ENCODE measurements at regions not wholly inside any gene's neighbourhood (a gene's known extent, or its start where the extent isn't known, plus 50 kb on each side); places are given as distances from the start of the nearest gene placed in this dataset.
A peak's percentile ranks its signal among the peaks of the same experiment; 100 is the strongest.

DNA sequence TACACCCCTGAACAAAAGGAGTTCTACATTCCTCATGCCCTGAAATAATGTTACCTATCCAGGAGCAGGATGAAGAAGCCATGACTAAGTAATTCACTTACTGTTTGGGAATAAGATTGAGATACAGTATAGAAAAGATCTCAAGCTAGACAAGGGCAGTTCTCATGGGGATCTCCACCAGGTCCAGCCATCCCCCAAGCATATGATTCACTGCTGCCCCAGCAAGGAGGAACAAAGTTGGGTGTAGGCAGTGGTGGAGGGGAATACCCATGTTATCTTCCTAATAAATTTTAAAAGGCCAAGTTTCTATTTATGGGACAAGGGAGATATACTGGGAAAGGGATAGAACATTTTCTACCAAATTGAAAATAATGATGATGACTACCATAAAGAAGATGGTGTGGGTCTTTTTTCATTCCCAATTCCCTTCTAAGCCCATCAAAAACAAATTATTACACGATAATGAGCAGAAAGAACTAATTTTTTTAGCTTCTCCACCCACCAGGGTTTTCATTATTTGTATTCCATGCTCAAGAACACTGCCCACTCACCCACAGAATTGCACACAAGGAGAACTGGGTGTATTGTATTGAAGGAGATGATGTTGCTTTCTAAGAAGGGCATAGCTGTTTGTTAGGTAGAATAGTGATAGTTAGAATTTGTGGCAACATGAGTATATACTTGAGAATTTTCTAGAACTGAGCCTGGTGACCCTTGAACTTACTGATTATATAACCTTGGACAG, 204.6 kb downstream of the BTG1 start:
- no peak overlapping the region for H3K27ac ChIP-seq
- no peaks in the 10 kb centered on the region for H3K4me1 ChIP-seq
- no peak overlapping the region for H3K4me3 ChIP-seq
- no peaks in the 10 kb centered on the region for H3K27me3 ChIP-seq
- H3K9me3 ChIP-seq: no peaks in the 10 kb centered on the region
- DNase-seq (no peak), ATAC-seq (ENCODE audit: low FRiP score in 2 of 2) (no peak)
- no peak for TF ChIP-seq POLR2AphosphoS5 (IDR thresholded peaks at IDR 0.05)
- 91 to 94% methylated on average over 1 of the region's 1 CpG for WGBS, 2 donors
- no peaks in the 10 kb centered on the region for H3K36me3 ChIP-seq

DNA sequence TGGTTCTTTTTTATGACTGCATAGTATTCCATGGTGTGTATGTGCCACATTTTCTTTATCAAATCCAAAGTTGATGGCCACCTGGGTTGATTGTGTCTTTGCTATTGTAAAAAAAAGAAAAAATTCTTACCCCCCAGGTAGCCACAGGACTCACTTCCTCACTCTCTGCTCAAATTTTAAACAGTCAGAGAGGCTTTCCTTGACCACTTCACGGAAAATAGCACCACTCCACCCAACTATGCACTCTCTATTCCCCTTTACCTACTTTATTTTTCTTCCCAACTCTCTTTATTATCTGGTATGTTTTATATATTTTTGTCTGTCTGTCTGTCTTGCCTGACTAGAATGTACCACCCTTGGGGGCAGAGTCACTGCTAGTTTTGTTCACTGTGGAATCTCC, 205.3 kb downstream of the BTG1 start:
- ATAC-seq (ENCODE audit: low FRiP score in 2 of 2): no peak
- no peak overlapping the region for H3K27ac ChIP-seq
- WGBS, 2 donors: 95 to 100% methylated on average over 1 of the region's 1 CpG

DNA sequence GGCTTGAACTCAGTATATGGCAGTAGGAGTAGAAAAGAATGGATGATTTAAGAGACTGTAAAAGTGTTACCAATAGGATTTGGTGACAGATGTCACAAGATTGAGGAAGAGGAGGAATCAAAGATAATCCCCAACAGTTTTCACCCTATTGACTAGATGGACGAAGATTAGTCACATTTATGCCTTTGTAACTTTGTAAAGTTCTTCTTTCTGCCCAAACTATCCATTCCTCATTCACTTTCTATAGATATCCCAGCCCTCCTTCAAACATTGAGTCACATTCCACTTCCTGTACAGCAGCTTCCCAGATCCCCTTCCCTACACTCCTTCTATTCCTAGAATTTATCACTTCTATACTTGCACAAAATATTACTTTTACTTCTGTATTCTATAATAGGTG, 207.9 kb downstream of the BTG1 start:
- no peaks in the 10 kb centered on the region for H3K27me3 ChIP-seq
- H3K4me1 ChIP-seq: no peaks in the 10 kb centered on the region
- no peak overlapping the region for H3K27ac ChIP-seq
- H3K36me3 ChIP-seq: no peaks in the 10 kb centered on the region
- H3K9me3 ChIP-seq: no peaks in the 10 kb centered on the region
- WGBS, 2 donors: 77 to 87% methylated on average over 1 of the region's 1 CpG
- ATAC-seq (ENCODE audit: low FRiP score in 2 of 2) (no peak), DNase-seq (no peak)
- H3K4me3 ChIP-seq: no peak overlapping the region
- TF ChIP-seq POLR2AphosphoS5 (IDR thresholded peaks at IDR 0.05) (no peak), EP300 (IDR thresholded peaks at IDR 0.05) (no peak), POLR2A (IDR thresholded peaks at IDR 0.05) (no peak)
- TF ChIP-seq, protein P1, sequence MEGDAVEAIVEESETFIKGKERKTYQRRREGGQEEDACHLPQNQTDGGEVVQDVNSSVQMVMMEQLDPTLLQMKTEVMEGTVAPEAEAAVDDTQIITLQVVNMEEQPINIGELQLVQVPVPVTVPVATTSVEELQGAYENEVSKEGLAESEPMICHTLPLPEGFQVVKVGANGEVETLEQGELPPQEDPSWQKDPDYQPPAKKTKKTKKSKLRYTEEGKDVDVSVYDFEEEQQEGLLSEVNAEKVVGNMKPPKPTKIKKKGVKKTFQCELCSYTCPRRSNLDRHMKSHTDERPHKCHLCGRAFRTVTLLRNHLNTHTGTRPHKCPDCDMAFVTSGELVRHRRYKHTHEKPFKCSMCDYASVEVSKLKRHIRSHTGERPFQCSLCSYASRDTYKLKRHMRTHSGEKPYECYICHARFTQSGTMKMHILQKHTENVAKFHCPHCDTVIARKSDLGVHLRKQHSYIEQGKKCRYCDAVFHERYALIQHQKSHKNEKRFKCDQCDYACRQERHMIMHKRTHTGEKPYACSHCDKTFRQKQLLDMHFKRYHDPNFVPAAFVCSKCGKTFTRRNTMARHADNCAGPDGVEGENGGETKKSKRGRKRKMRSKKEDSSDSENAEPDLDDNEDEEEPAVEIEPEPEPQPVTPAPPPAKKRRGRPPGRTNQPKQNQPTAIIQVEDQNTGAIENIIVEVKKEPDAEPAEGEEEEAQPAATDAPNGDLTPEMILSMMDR (IDR thresholded peaks at IDR 0.05): no peak

More for the DNA sequence above, 205.3 kb downstream of the BTG1 start:
- H3K36me3 ChIP-seq: no peaks in the 10 kb centered on the region
- H3K4me3 ChIP-seq: no peak overlapping the region
- no peaks in the 10 kb centered on the region for H3K27me3 ChIP-seq
- DNase-seq: no peak
- TF ChIP-seq POLR2AphosphoS5 (IDR thresholded peaks at IDR 0.05) (no peak), POLR2A (IDR thresholded peaks at IDR 0.05) (no peak), EP300 (IDR thresholded peaks at IDR 0.05) (no peak)
- TF ChIP-seq, protein P1 (IDR thresholded peaks at IDR 0.05): no peak
- no peaks in the 10 kb centered on the region for H3K9me3 ChIP-seq
- no peaks in the 10 kb centered on the region for H3K4me1 ChIP-seq

DNA sequence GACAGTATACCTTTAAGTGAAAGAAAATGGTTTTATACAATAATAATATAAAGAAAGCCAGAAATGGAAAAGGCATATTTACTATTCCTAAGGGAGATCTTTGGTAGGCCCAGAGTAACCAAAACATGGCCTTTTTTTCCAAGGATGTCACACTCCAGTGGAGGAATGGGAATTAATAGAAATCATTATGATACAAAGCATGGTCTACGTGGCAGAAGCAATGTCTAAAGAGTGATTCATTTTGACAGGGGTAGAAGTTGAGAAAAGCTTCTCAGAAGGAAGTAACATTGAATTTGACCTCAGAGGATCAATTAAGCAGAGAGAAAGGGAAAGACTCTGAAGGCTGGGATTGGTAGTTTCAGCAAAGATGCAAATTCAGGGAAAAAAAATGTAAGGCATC, 208.6 kb downstream of the BTG1 start:
- DNase-seq: no peak
- no peak overlapping the region for H3K4me3 ChIP-seq
- WGBS, 2 donors: 92 to 96% methylated on average over 1 of the region's 1 CpG
- no peak overlapping the region for H3K27ac ChIP-seq
- no peaks in the 10 kb centered on the region for H3K36me3 ChIP-seq
- H3K9me3 ChIP-seq: no peaks in the 10 kb centered on the region
- TF ChIP-seq POLR2AphosphoS5 (IDR thresholded peaks at IDR 0.05): no peak
- H3K27me3 ChIP-seq: no peaks in the 10 kb centered on the region
- ATAC-seq (ENCODE audit: low FRiP score in 2 of 2): no peak
- H3K4me1 ChIP-seq: no peaks in the 10 kb centered on the region

DNA sequence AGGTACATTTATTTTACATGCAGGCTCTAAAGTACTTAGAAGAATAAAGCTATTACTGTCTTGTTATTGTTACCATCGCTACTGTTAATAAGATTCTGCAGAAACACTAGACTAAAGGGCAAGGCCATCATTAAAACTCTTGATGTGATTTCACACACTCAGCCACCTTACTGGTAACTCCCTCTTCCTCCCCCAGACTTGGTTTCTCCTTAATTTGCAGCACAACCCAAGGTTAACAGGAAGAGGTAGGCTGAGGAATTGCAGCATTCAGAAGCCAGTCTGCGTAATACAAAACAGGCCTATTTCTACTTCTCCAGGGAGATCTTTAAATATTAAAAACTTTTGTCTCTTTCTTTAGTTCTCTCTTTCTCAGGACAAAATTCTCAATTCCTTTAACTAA, 210.3 kb downstream of the BTG1 start:
- Histone ChIP-seq H3K27me3 (no peaks in the 10 kb centered on the region), H3K9me3 (no peaks in the 10 kb centered on the region), H3K4me1 (no peaks in the 10 kb centered on the region), H3K27ac (no peak overlapping the region), H3K4me3 (no peak overlapping the region), H3K36me3 (no peaks in the 10 kb centered on the region)
- WGBS, 2 donors: 88 to 93% methylated on average over 2 of the region's 2 CpGs
- TF ChIP-seq, protein P1 (IDR thresholded peaks at IDR 0.05): no peak
- no peak for TF ChIP-seq EP300 (IDR thresholded peaks at IDR 0.05)
- TF ChIP-seq POLR2AphosphoS5 (IDR thresholded peaks at IDR 0.05): no peak
- TF ChIP-seq POLR2A (IDR thresholded peaks at IDR 0.05): no peak
- ATAC-seq (ENCODE audit: low FRiP score in 2 of 2) (no peak), DNase-seq (no peak)

DNA sequence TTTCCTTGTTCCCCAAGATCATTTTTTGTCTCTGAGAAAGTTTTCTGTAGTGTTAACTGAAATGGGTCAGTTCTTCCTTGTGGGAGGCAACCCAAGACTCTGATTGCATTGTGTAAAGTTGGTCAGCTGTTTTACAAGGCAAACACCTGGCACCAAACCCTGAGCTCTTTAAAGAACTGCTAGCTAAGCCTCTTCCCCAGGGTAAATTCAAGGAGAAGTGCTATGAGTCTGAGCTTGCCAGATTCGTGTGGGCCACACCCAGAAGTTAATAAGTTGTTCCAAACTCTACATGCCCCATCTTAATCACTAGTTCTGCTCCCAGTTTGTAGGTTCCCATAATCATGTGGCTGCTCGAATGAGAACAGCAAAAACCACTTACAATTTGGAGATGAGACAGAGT, 214.5 kb downstream of the BTG1 start:
- ATAC-seq (ENCODE audit: low FRiP score in 2 of 2) (peak; percentile 68 to 80), DNase-seq (peak in 1 of 2 donors; percentile 77)
- Histone ChIP-seq H3K4me3 (no peak overlapping the region), H3K4me1 (peaks cover 0 to 13% (median 10%) of the 10 kb centered on the region in 4 donors), H3K36me3 (no peaks in the 10 kb centered on the region), H3K27ac (peak overlapping the region in 1 of 4 donors; percentile 7), H3K9me3 (no peaks in the 10 kb centered on the region), H3K27me3 (no peaks in the 10 kb centered on the region)
- 33 to 56% methylated on average over 2 of the region's 2 CpGs for WGBS, 2 donors
- peak in 1 of 4 donors; percentile 26 for TF ChIP-seq EP300 (IDR thresholded peaks at IDR 0.05)
- TF ChIP-seq POLR2A (IDR thresholded peaks at IDR 0.05): no peak
